Common myeloid progenitor, CD34-positive (primary cell): ENCODE measurements at regions not wholly inside any gene's neighbourhood (a gene's known extent, or its start where the extent isn't known, plus 50 kb on each side); places are given as distances from the start of the nearest gene placed in this dataset.

Experiments
- CTCF ChIA-PET: fragments of 350-600 bp; sonication (Branson Sonifier 250); formaldehyde crosslinking; loops from one replicate; lab custom pipeline; 2021; ENCODE audit warnings: antibody characterized with exemption; lab: Charles Lee
- POLR2A ChIA-PET: fragments of 350-600 bp; sonication (Branson Sonifier 250); formaldehyde crosslinking; loops from one replicate; lab custom pipeline; 2021; ENCODE audit warnings: antibody characterized with exemption; lab: Charles Lee
- DNase-seq, 3 donors: peaks; one replicate each; pipeline versions ENCODE4 v3.0.0 to v3.0.0-alpha.2; 2013
- H3K27ac ChIP-seq, 2 experiments: 1 replicate in 1 of 2; 2 replicates in 1 of 2; pipeline ENCODE4 v1.7.0; 2013; ENCODE audit warnings: inconsistent platforms in 2 of 2, low read length in 2 of 2, mild to moderate bottlenecking in 2 of 2, low read depth in 1 of 2, moderate library complexity in 1 of 2; ENCODE audit not compliant: severe bottlenecking in 2 of 2, insufficient read depth in 1 of 2, poor library complexity in 1 of 2
- H3K27me3 ChIP-seq, 5 experiments: replicated peaks in 2 of 5; 1 replicate in 3 of 5; 2 replicates in 2 of 5; pipeline versions ENCODE4 v1.6.1 to v1.7.0; 2013; ENCODE audit warnings: low read length in 4 of 5, mild to moderate bottlenecking in 2 of 5, moderate library complexity in 2 of 5, inconsistent platforms in 1 of 5; ENCODE audit not compliant: insufficient read depth in 5 of 5, control insufficient read depth in 4 of 5
- H3K36me3 ChIP-seq, 4 experiments: 1 replicate in 2 of 4; 2 replicates in 2 of 4; pipeline versions ENCODE4 v1.6.1 to v1.7.0; 2013; ENCODE audit warnings: low read length in 3 of 4, control low read depth in 1 of 4, mild to moderate bottlenecking in 1 of 4; ENCODE audit not compliant: control insufficient read depth in 4 of 4, insufficient read depth in 4 of 4
- H3K4me1 ChIP-seq, 4 experiments: 1 replicate in 3 of 4; 2 replicates in 1 of 4; pipeline versions ENCODE4 v1.6.1 to v1.7.1; 2013; ENCODE audit warnings: low read length in 3 of 4, mild to moderate bottlenecking in 3 of 4, control low read depth in 1 of 4, inconsistent platforms in 1 of 4, moderate library complexity in 1 of 4; ENCODE audit not compliant: control insufficient read depth in 4 of 4, insufficient read depth in 4 of 4; ENCODE audit errors: control extremely low read depth in 1 of 4
- H3K4me3 ChIP-seq, 7 experiments: 1 replicate in 4 of 7; 2 replicates in 3 of 7; pipeline versions ENCODE4 v1.5.1 to v1.7.0; 2013; ENCODE audit warnings: mild to moderate bottlenecking in 7 of 7, low read length in 6 of 7, moderate library complexity in 6 of 7, inconsistent platforms in 2 of 7, low read depth in 2 of 7, control low read depth in 1 of 7; ENCODE audit not compliant: insufficient read depth in 4 of 7, control insufficient read depth in 1 of 7; ENCODE audit errors: extremely low read depth in 1 of 7
- H3K9me3 ChIP-seq, 5 experiments: 1 replicate in 4 of 5; 2 replicates in 1 of 5; pipeline versions ENCODE4 v1.6.1 to v1.7.1; 2013; ENCODE audit warnings: low read length in 4 of 5, mild to moderate bottlenecking in 2 of 5, inconsistent platforms in 1 of 5, low read depth in 1 of 5, moderate library complexity in 1 of 5; ENCODE audit not compliant: control insufficient read depth in 4 of 5, insufficient read depth in 2 of 5; ENCODE audit errors: control extremely low read depth in 1 of 5
- WGBS: methylation state at CpG from one replicate; pipeline ENCODE4 v1.1.5; 2013; ENCODE audit not compliant: insufficient coverage; 5-methylcytosine and 5-hydroxymethylcytosine counted together

DNA sequence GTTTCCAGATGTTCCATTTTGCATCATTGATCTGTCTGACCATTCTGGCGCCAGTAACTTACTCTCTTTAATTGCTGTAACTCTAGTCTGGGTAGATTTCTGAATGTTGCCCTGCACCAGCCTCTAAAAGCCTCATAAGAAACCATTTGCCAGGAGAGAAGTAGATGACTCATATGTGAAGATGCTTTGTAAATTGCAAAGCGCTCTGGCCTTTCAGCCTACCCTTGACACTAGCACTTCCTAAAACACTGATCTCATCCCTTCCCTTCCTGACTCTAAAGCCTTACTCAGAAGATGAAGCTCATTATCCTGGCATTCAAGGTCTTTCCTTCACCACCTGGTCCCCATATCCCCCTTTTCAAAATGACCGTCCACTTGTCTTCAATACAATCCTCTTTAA is 193.2 kb upstream of the MEX3C start:
- WGBS, result 97% methylated on average over 2 of the region's 3 CpGs
- Histone ChIP-seq H3K27me3 (peaks cover 0 to 3% (median 0%) of the 10 kb centered on the region in 5 experiments), H3K4me1 (no peaks in the 10 kb centered on the region), H3K36me3 (no peaks in the 10 kb centered on the region), H3K9me3 (no peaks in the 10 kb centered on the region), H3K27ac (no peak overlapping the region), H3K4me3 (no peak overlapping the region)
- CTCF ChIA-PET, result no interaction called here
- POLR2A ChIA-PET, result no interaction called here
- no peak for DNase-seq

GRCh38 chr18:51391215-51391614 is 193.7 kb upstream of the MEX3C start:
- WGBS, result no CpG with 5 or more reads among the region's 1 CpG
- no peak for DNase-seq
- CTCF ChIA-PET, result no interaction called here

GRCh38 chr18:51391731-51392130 is 194.2 kb upstream of the MEX3C start:
- CTCF ChIA-PET, result interaction anchor here (1.3 kb wide), 1 partner anchor 8 kb away, joined by 4 read pairs; no protein-coding TSS in a partner anchor
- 93% methylated on average over 4 of the region's 5 CpGs for WGBS

More at GRCh38 chr18:51391215-51391614, 193.7 kb upstream of the MEX3C start:
- Histone ChIP-seq H3K27ac (no peak overlapping the region), H3K9me3 (no peaks in the 10 kb centered on the region), H3K4me3 (no peak overlapping the region), H3K27me3 (peaks cover 0 to 3% (median 0%) of the 10 kb centered on the region in 5 experiments), H3K36me3 (no peaks in the 10 kb centered on the region), H3K4me1 (no peaks in the 10 kb centered on the region)
- POLR2A ChIA-PET, result no interaction called here

GRCh38 chr18:51397347-51397962 is 200.0 kb upstream of the MEX3C start:
- H3K4me1 ChIP-seq, result no peaks in the 10 kb centered on the region
- ChIA-PET CTCF (interaction anchor here (1.4 kb wide), 1 partner anchor 12 kb away, joined by 4 read pairs; no protein-coding TSS in a partner anchor), POLR2A (no interaction called here)
- no peak for DNase-seq
- H3K9me3 ChIP-seq, result no peaks in the 10 kb centered on the region
- H3K36me3 ChIP-seq, result no peaks in the 10 kb centered on the region
- no peak overlapping the region for H3K4me3 ChIP-seq
- peaks cover 0 to 2% (median 0%) of the 10 kb centered on the region in 5 experiments for H3K27me3 ChIP-seq
- WGBS, result no CpG with 5 or more reads among the region's 4 CpGs
- no peak overlapping the region for H3K27ac ChIP-seq

More at GRCh38 chr18:51391731-51392130, 194.2 kb upstream of the MEX3C start:
- Histone ChIP-seq H3K4me1 (no peaks in the 10 kb centered on the region), H3K36me3 (no peaks in the 10 kb centered on the region), H3K4me3 (no peak overlapping the region), H3K27me3 (peaks cover 0 to 3% (median 0%) of the 10 kb centered on the region in 5 experiments), H3K27ac (no peak overlapping the region), H3K9me3 (no peaks in the 10 kb centered on the region)
- POLR2A ChIA-PET, result no interaction called here
- DNase-seq, result no peak

- no peaks in the 10 kb centered on the region for H3K4me1 ChIP-seq
- no peak overlapping the region for H3K27ac ChIP-seq
- H3K27me3 ChIP-seq, result peaks cover 0 to 2% (median 0%) of the 10 kb centered on the region in 5 experiments
- H3K36me3 ChIP-seq, result no peaks in the 10 kb centered on the region
- no peak for DNase-seq
- H3K4me3 ChIP-seq, result no peak overlapping the region
- no peaks in the 10 kb centered on the region for H3K9me3 ChIP-seq
- CTCF ChIA-PET, result interaction anchor here (1.4 kb wide), 1 partner anchor 13 kb away, joined by 4 read pairs; no protein-coding TSS in a partner anchor
- POLR2A ChIA-PET, result no interaction called here
- WGBS, result 100% methylated on average over 1 of the region's 1 CpG
These were observed 200.6 kb upstream of the MEX3C start for GRCh38 chr18:51398104-51398503.

DNA sequence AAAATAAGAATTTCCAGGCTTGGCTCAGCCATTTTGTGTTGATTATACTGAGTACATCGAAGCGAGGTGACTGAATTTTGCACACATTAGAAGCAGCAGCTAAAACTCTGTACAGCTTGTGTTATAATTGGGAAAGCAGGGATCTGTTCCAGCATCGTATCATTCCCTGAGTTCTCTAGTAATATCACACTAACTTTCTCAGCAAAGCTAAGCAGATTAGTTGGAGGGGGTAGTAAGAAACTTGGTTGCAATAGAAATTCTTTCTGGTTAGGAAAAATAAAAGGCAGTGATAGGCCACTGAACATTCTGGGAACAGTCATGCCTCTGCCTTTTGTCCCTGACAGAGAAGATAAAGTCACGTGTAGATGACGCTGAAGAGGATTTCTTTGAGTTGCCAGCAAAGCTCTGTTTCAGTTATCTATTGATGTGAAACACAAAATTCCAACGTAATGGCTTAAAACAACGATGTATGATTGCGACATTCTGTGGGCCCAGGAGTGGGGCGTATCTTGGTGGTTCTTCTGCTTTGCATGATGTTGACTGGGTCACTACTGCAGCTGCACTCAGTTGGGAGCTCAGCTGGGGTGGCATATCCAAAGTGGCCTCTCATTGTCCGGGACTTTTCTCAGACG is 202.1 kb upstream of the MEX3C start:
- no peaks in the 10 kb centered on the region for H3K36me3 ChIP-seq
- H3K27ac ChIP-seq, result no peak overlapping the region
- peaks cover 0 to 2% (median 0%) of the 10 kb centered on the region in 5 experiments for H3K27me3 ChIP-seq
- 98% methylated on average over 10 of the region's 11 CpGs for WGBS
- no peaks in the 10 kb centered on the region for H3K9me3 ChIP-seq
- POLR2A ChIA-PET, result interaction anchor here (0.6 kb wide), 1 partner anchor 573 kb away, joined by 6 read pairs; no protein-coding TSS in a partner anchor
- H3K4me1 ChIP-seq, result no peaks in the 10 kb centered on the region
- DNase-seq, result no peak
- CTCF ChIA-PET, result no interaction called here
- H3K4me3 ChIP-seq, result no peak overlapping the region

- ChIA-PET CTCF (no interaction called here), POLR2A (no interaction called here)
- no peaks in the 10 kb centered on the region for H3K36me3 ChIP-seq
- no CpG with 5 or more reads among the region's 2 CpGs for WGBS
- H3K27ac ChIP-seq, result no peak overlapping the region
- H3K4me3 ChIP-seq, result no peak overlapping the region
- H3K4me1 ChIP-seq, result no peaks in the 10 kb centered on the region
- no peaks in the 10 kb centered on the region for H3K9me3 ChIP-seq
- no peak for DNase-seq
- peaks cover 0 to 2% (median 0%) of the 10 kb centered on the region in 5 experiments for H3K27me3 ChIP-seq
These were observed 203.2 kb upstream of the MEX3C start for GRCh38 chr18:51400721-51401120.
